ENCODE measurements at regions not wholly inside any gene's neighbourhood (a gene's known extent, or its start where the extent isn't known, plus 50 kb on each side); places are given as distances from the start of the nearest gene placed in this dataset.

DNA sequence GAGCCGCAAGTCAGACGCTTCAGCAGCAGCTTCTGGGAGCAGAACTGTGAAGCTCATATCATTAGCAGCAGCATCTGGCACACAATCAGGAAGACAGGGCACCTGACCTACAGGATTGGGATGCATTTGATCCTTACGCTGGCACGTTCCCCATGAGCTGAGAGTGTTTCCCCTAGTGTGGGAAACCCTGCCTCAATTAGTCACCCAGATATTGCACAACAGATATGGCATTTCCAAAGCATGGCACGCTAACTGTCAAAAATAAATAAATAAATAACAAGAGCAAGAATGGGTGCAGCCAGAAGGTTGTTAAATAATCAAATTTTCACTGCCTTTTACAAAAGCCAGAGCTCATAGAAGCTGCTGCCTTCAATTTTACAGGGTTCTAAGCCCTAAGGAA, 189.6 kb upstream of the THBS1 start:
- 55 to 61% methylated on average over 5 of the region's 5 CpGs for WGBS, 2 donors

DNA sequence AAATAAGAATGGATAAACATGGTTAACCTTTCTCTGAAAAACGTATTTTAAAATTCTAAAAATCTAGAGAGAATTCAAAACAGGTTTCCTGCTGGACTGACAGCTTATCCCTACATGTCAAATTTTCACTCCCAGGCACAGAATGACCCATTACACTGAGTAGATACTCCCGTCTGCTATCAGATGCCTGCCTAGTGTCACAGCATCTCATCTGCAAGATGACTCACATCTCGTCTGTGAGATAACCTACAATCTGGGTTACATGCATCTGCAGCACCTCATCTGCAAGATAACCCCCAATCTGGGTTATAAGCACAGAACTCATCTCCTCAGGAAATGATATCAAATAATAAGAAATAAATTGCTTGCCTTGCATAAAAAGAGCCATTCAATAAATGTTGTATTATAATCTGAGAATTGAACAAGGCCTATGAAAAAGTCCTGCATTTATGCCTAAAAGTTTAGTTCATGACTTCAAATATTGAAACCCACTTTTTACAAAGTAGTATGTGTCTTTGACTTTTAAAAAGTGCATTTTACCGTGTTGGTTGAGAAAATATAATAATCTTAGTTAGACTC, 188.3 kb upstream of the THBS1 start:
- H3K4me3 ChIP-seq (ENCODE audit: low read depth, poor library complexity, severe bottlenecking): no peak overlapping the region
- WGBS, 2 donors: 65 to 67% methylated on average over 4 of the region's 4 CpGs
- TF ChIP-seq, protein P1, sequence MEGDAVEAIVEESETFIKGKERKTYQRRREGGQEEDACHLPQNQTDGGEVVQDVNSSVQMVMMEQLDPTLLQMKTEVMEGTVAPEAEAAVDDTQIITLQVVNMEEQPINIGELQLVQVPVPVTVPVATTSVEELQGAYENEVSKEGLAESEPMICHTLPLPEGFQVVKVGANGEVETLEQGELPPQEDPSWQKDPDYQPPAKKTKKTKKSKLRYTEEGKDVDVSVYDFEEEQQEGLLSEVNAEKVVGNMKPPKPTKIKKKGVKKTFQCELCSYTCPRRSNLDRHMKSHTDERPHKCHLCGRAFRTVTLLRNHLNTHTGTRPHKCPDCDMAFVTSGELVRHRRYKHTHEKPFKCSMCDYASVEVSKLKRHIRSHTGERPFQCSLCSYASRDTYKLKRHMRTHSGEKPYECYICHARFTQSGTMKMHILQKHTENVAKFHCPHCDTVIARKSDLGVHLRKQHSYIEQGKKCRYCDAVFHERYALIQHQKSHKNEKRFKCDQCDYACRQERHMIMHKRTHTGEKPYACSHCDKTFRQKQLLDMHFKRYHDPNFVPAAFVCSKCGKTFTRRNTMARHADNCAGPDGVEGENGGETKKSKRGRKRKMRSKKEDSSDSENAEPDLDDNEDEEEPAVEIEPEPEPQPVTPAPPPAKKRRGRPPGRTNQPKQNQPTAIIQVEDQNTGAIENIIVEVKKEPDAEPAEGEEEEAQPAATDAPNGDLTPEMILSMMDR (IDR thresholded peaks at IDR 0.05): no peak
- no peak for TF ChIP-seq POLR2A (IDR thresholded peaks at IDR 0.05)
- intact Hi-C loops (cut with DNase I; ENCODE audit: low total_unique reads): no loop called here
- no peak for DNase-seq (ENCODE audit: low spot score in 2 of 2)

More for the DNA sequence above, 189.6 kb upstream of the THBS1 start:
- no peak overlapping the region for H3K4me3 ChIP-seq (ENCODE audit: low read depth, poor library complexity, severe bottlenecking)
- no peak for TF ChIP-seq POLR2A (IDR thresholded peaks at IDR 0.05)
- TF ChIP-seq, protein P1 (IDR thresholded peaks at IDR 0.05): no peak
- DNase-seq (ENCODE audit: low spot score in 2 of 2): peak in 1 of 2 donors; percentile 72
- intact Hi-C loops (cut with DNase I; ENCODE audit: low total_unique reads): no loop called here

DNA sequence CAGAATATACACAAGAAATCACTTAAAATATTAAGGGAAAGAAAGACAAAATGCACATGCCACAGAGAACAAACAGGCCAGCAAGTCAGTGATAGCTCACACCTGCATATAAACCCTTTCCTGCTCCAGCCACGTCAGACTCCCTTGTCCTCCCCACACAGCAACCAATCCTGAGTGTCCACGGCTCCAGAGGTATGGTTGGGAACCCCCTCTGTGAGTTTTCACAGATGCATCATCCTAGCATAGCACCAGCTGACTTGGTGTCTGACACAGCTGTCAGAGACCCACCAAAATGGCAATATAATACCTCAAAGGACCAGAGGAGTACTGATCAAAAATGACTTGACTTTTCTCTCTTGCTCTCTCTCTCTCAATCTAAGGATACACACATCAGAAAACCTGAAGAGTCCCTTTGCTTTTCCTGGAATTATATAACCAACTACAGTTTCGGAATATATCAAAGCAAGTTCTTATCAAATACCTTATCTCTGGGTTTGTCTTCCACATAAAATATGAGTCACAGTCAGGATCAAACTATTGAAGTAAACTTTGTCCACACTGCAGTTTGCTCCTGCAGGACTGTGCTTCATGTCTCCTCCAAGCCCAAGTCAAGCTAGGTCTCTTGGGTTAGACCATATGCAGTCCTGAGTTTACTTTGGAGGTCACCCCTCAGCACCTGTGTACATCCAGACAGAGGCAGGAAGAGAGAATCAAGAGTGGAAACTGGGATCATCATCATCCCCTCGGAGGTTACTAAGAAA, 187.1 kb upstream of the THBS1 start:
- DNase-seq (ENCODE audit: low spot score in 2 of 2): no peak
- intact Hi-C loops (cut with DNase I; ENCODE audit: low total_unique reads): no loop called here
- WGBS, 2 donors: 58 to 63% methylated on average over 4 of the region's 4 CpGs
- H3K4me3 ChIP-seq (ENCODE audit: low read depth, poor library complexity, severe bottlenecking): no peak overlapping the region
- TF ChIP-seq POLR2A (IDR thresholded peaks at IDR 0.05): no peak
- TF ChIP-seq, protein P1 (IDR thresholded peaks at IDR 0.05): no peak

DNA sequence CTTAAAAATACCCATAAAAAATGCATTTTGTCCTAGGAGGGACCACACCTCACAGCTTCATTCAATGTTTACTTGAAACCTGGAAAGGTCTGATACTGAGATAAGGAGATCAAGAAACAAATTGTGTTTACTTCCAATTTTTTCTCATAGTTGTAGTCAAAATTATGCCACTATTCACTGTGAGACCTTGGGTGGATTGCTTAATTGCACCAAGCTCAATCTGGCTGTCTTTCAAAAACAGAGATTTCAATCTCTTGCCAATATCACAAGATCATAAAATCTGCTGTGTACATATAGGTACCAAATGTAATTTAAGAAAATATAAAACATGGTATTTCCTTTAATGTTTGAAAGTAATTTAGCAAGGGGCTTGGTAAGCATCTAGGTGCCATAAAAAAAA, 186.4 kb upstream of the THBS1 start:
- intact Hi-C loops (cut with DNase I; ENCODE audit: low total_unique reads): no loop called here
- TF ChIP-seq, protein P1 (IDR thresholded peaks at IDR 0.05): no peak
- TF ChIP-seq POLR2A (IDR thresholded peaks at IDR 0.05): no peak
- no peak overlapping the region for H3K4me3 ChIP-seq (ENCODE audit: low read depth, poor library complexity, severe bottlenecking)
- no peak for DNase-seq (ENCODE audit: low spot score in 2 of 2)

DNA sequence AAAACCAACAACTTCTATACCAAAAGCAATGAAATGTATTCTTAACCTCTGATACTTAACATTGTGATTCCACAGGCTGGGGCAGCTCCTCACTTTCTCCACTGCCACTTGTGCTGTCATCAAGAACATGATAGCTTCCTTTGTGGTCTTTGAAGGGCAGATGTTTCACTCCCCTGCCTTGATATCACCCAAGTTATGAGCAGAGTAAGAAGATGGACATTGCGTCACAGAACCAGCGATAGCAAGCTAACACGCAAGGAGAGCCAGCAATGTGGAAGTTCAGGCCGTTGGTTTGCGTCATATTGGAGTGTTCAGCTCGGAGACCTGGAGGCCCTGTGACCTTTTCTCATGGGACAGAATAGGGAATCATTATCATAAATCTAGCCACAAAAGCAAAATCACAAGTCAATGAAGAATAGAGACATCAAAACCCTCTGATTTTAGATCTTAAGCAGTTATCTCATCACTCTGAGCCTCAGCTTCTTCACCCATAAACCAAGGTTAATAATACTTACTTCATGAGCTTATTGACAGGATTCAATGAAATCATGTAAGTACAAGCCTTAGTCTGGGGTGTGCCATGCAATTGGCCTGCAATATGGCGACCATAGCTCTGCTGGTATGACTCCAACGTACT, 183.8 kb upstream of the THBS1 start:
- 93 to 96% methylated on average over 8 of the region's 8 CpGs for WGBS, 2 donors
- intact Hi-C loops (cut with DNase I; ENCODE audit: low total_unique reads): no loop called here
- no peak overlapping the region for H3K4me3 ChIP-seq (ENCODE audit: low read depth, poor library complexity, severe bottlenecking)
- DNase-seq (ENCODE audit: low spot score in 2 of 2): no peak
- TF ChIP-seq, protein P1 (IDR thresholded peaks at IDR 0.05): no peak
- no peak for TF ChIP-seq POLR2A (IDR thresholded peaks at IDR 0.05)

All from lower leg skin (tissue), 4 donors.